Muscle layer of duodenum (tissue), 2 donors: ENCODE measurements at regions not wholly inside any gene's neighbourhood (a gene's known extent, or its start where the extent isn't known, plus 50 kb on each side); places are given as distances from the start of the nearest gene placed in this dataset.

ENCODE experiments used
- H3K27ac ChIP-seq: one replicate; pipeline ENCODE4 v1.7.0; 2013; ENCODE audit warnings: mild to moderate bottlenecking, low read length
- H3K27me3 ChIP-seq: one replicate; pipeline ENCODE4 v1.7.0; 2013; ENCODE audit warnings: low read depth, mild to moderate bottlenecking, control low read depth, low read length
- H3K36me3 ChIP-seq, 2 donors: one replicate each; pipeline ENCODE4 v1.7.0; 2013; ENCODE audit warnings: low read length in 2 of 2, control low read depth in 1 of 2, mild to moderate bottlenecking in 1 of 2; ENCODE audit not compliant: insufficient read depth in 2 of 2, control insufficient read depth in 1 of 2
- H3K4me1 ChIP-seq, 2 donors: one replicate each; pipeline ENCODE4 v1.7.0; 2013; ENCODE audit warnings: low read length in 2 of 2, mild to moderate bottlenecking in 2 of 2, control low read depth in 1 of 2, moderate library complexity in 1 of 2; ENCODE audit not compliant: insufficient read depth in 2 of 2, control insufficient read depth in 1 of 2
- H3K4me3 ChIP-seq, 2 donors: one replicate each; pipeline ENCODE4 v1.7.0; 2013; ENCODE audit warnings: low read length in 2 of 2, low read depth in 1 of 2, mild to moderate bottlenecking in 1 of 2
- H3K9me3 ChIP-seq, 2 donors: one replicate each; pipeline ENCODE4 v1.7.0; 2013; ENCODE audit warnings: low read length in 2 of 2, control low read depth in 1 of 2, mild to moderate bottlenecking in 1 of 2; ENCODE audit not compliant: control insufficient read depth in 1 of 2
- donor health status: healthy.

DNA sequence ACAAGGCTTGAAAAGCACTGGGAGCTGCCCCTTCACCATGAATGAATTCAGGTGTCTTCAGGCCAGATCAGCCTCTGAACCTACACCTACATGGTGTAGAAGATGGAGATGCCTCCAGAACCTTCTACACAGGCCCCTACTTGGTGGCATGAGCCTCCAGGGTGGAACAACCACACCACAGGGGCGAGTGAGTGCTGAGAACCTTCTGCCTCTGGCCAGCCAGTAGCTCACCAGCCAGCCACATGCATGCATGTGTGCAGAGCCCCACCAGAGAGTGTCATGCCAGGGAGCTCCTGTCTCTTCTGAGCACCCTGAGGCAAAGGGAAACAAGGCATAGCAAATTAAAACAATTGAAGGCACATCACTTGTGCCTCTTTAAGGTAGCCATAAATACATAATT, 161.8 kb upstream of the TOPAZ1 start:
- Histone ChIP-seq H3K4me1 (no peaks in the 10 kb centered on the region), H3K9me3 (no peaks in the 10 kb centered on the region), H3K4me3 (no peak overlapping the region), H3K27ac (no peak overlapping the region), H3K27me3 (no peaks in the 10 kb centered on the region), H3K36me3 (no peaks in the 10 kb centered on the region)

DNA sequence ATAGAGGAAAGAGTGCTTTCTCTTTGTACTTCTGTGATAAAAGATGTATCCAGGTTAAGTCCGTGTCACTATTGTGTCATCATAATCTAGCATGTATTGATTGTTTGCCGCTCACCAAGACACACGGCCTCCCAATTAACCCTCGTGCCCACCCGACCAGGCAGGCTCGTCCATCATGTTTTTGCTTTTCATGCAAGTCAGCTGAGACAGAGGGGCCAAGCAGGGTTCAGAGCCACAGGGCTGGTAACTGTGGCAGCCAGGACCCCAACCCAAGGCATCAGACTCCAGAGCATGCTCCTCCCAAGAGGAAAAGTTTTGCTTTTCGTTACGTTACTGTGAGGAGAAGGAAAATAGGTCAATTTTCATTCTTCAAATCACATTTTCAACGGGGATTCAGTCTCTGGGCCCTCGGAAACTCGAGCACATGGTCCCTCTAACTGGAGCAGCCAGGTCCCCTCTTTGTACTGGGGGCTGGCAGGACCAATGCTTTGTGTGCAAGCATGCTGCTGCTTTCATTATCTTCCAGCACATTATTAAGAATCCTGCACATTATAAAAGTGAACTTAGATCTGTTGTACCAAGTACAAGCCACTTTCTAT, 161.1 kb upstream of the TOPAZ1 start:
- no peaks in the 10 kb centered on the region for H3K4me1 ChIP-seq
- H3K4me3 ChIP-seq = no peak overlapping the region
- H3K27ac ChIP-seq = no peak overlapping the region
- no peaks in the 10 kb centered on the region for H3K9me3 ChIP-seq
- no peaks in the 10 kb centered on the region for H3K36me3 ChIP-seq
- H3K27me3 ChIP-seq = no peaks in the 10 kb centered on the region

DNA sequence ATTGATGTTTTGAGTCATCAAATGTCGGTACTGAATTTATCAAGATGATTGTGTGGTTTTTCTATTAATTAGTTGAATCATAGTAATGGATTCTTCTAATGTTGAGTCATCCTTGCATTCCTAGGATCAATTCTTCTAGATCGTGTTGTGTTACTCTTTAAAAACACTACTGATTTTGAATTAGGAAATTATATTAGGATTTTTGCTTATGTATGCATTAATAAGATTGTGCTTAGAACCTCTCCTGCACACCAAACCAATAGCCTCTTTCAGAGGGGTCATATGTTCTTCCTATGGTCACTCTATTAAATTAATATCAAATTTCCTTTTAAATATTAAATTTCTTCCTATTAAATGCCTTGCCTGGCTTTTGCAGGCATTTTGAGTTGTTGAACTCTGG, 151.7 kb upstream of the TOPAZ1 start:
- no peak overlapping the region for H3K27ac ChIP-seq
- H3K9me3 ChIP-seq = no peaks in the 10 kb centered on the region
- H3K4me3 ChIP-seq = no peak overlapping the region
- no peaks in the 10 kb centered on the region for H3K36me3 ChIP-seq
- no peaks in the 10 kb centered on the region for H3K4me1 ChIP-seq
- H3K27me3 ChIP-seq = no peaks in the 10 kb centered on the region

DNA sequence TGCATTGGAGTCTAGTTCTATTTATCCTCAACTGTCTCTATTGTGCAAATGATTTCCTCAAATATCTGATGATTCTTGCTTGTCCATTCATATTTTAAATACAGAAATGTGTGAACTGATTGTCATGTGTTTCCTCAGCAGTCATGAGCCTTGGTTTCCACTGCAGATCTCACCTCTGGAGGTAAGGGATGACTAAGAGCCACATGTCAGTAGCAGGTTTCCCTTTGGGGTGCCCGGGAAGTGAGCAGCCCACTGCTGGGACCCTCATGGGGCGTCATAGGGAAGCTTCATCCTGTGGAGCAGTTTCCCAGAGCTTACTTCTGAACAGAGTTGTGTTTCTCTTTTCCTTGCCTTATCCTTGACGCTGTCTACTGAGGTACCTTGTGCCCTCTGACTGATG, 149.2 kb upstream of the TOPAZ1 start:
- no peaks in the 10 kb centered on the region for H3K27me3 ChIP-seq
- H3K4me3 ChIP-seq = no peak overlapping the region

DNA sequence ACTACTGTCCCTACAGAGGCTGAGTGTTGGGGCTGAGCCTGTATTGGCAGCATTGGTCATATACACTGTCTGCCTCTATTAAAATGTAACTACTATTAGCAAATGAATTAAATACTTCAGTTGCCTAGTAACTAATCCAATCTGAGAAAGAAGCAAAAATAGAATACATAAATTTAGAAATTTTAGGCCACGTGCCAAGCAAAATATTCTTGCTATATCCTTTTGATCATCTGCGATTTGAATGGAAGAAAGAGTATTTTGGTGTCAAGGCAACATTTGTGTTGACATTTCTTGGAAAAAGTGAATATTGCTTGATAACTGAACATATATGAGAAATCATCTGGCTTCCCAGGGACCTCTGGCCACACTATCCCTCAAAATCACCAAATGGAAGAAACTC, 148.2 kb upstream of the TOPAZ1 start:
- no peak overlapping the region for H3K27ac ChIP-seq
- no peaks in the 10 kb centered on the region for H3K36me3 ChIP-seq
- no peaks in the 10 kb centered on the region for H3K4me1 ChIP-seq
- H3K9me3 ChIP-seq = no peaks in the 10 kb centered on the region
- no peaks in the 10 kb centered on the region for H3K27me3 ChIP-seq
- no peak overlapping the region for H3K4me3 ChIP-seq

More for the DNA sequence above, 149.2 kb upstream of the TOPAZ1 start:
- Histone ChIP-seq H3K4me1 (no peaks in the 10 kb centered on the region), H3K27ac (no peak overlapping the region), H3K9me3 (no peaks in the 10 kb centered on the region), H3K36me3 (no peaks in the 10 kb centered on the region)

DNA sequence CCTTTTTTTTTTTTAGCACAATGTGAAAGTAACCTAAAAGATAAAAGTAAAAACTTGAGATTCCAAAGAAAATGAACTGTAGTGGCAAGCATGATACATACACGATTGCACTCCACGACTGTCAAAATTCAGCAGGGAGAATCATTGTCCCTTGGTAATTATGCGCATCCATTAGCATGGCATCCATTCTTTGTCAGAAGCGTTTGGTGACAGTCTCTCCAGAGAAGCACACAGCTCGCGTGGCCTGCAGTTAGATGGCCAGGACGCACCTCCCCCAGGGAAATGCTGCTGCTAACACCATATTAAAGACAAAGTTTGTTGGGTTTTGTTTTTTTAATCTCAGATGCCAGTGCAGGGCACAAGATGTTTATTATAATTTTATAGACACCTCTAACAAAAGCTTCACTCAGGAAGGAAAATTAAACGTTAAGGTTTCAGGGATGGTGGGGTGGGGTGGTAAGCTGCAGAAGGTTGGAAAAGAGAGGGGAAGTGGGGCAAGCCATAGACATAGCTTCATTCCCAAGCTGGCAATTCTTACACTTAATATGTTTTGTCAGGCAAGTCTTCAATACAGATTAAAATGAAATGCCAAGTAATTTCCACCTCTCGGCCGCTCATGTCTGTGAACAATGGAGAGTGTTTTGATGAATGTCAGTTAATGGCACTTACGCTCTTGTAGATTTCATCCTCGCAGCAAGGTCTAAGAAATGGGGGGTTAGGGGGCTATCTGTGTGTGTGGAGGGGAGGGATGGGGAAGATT, 142.8 kb upstream of the TOPAZ1 start:
- no peaks in the 10 kb centered on the region for H3K36me3 ChIP-seq
- H3K4me3 ChIP-seq = no peak overlapping the region
- no peaks in the 10 kb centered on the region for H3K9me3 ChIP-seq
- no peaks in the 10 kb centered on the region for H3K4me1 ChIP-seq
- peaks cover 5% of the 10 kb centered on the region for H3K27me3 ChIP-seq
- H3K27ac ChIP-seq = no peak overlapping the region

DNA sequence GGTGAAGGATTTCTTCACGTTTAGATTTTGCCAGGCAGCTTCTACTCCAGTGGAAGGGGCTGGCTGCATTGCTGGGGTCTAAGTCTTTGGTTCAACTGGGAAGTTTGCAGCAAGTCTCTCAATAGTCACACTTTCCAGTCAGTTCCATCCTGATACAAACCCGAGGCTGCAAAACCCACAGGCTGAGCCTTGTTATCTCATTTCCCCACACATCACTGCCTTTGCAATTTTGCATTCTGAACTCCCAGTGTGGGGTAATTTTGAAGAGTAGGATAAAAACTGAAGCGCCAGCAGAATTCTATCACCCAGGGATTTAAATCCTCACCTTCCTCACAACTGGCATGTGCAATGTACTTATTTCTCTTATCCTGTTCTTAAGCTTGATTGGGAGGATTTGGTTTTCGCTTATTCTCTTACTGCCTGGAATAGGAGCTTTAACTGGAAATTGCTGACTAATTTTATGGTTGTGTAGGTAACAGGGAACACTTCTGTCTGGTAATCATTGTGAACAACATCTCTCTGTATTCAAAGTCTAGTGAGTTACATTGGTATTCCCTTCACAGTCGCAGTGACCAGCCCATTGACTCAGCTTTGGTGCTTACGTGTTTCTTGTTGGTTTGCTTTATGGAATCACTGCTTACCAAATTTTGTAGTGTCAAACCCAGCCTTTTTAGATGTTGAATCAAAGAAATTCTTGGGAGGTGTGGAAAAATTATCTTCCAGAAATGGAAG, 142.0 kb upstream of the TOPAZ1 start:
- no peak overlapping the region for H3K4me3 ChIP-seq
- H3K27me3 ChIP-seq = peaks cover 5% of the 10 kb centered on the region
- no peak overlapping the region for H3K27ac ChIP-seq
- H3K36me3 ChIP-seq = no peaks in the 10 kb centered on the region
- H3K4me1 ChIP-seq = no peaks in the 10 kb centered on the region
- no peaks in the 10 kb centered on the region for H3K9me3 ChIP-seq

DNA sequence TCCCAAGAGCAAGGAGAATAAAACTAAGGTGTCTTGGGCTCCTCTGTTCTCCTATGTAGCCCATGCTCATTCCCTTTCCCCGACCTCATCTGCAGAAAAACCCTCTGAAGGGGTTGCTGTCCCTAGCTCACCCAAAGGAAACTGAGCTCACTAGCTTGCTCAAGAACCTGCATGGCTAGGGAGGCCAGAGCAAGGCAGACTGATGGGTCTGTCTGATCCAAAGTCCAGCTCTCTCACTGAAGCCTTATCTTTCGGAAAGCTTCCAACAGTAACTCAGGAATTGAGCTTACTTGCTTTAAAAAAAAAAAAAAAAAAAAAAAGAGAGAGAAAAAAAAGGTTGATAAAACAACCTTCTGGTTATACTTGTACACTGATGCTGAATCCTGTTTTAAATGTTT, 141.4 kb upstream of the TOPAZ1 start:
- no peak overlapping the region for H3K4me3 ChIP-seq
- no peaks in the 10 kb centered on the region for H3K9me3 ChIP-seq
- no peaks in the 10 kb centered on the region for H3K4me1 ChIP-seq
- H3K27me3 ChIP-seq = peaks cover 5% of the 10 kb centered on the region
- no peak overlapping the region for H3K27ac ChIP-seq
- H3K36me3 ChIP-seq = no peaks in the 10 kb centered on the region

DNA sequence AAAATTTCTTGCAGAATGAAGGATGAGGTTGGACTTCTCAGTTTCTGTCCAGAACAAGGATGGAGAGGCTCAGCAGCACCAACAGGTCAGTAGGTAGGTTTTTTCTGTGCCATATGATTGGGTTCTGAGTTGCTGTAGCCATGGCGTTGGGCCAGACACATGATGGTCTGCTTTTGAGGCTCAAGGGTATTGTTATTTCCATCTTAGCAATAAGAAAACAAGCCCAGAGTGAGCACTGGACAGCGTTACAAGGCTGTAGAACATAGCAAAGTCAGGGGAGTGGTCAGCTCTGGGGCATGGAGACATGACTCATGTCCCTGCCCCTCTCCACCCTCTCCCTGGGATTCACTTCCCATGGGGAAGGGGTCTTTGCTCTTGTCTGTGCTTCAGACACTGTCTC, 137.6 kb upstream of the TOPAZ1 start:
- H3K4me3 ChIP-seq = no peak overlapping the region
- H3K36me3 ChIP-seq = no peaks in the 10 kb centered on the region
- no peak overlapping the region for H3K27ac ChIP-seq
- H3K4me1 ChIP-seq = peaks cover 0 to 8% of the 10 kb centered on the region in 2 donors
- H3K27me3 ChIP-seq = peaks cover 5% of the 10 kb centered on the region
- H3K9me3 ChIP-seq = no peaks in the 10 kb centered on the region

DNA sequence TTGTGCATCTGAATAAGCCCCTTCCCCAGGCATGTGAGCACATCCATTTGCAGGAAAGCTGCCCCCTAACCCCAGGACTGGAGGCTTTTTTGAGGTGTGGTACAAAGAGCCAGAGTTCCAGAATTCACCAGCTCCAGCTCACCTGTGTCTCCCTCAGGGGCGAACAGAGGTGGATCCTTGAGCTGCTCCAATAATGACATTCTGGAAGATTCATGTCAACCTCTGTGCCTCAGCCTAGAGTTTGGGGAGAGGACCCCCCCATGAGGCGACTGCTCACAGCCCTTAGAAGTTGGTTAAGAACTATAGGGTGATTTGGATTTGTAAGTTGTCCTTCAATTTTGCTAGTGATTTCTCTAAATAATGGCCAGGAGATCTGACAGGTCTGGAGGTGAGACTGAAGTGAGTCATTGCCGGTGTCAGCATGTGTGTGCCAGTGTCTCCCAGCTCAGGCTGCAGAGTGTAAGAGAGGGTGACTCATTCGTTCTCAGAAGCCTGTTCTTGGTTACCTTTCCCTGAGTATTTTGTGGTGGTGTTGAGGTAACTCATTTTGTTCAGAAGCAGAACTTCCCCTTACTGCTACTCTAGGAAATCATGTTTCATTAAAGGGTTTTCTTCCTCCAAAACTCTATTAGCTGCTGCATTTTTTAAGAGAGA, 136.9 kb upstream of the TOPAZ1 start:
- no peak overlapping the region for H3K27ac ChIP-seq
- H3K4me3 ChIP-seq = no peak overlapping the region
- peaks cover 0 to 8% of the 10 kb centered on the region in 2 donors for H3K4me1 ChIP-seq
- H3K36me3 ChIP-seq = no peaks in the 10 kb centered on the region
- H3K9me3 ChIP-seq = no peaks in the 10 kb centered on the region
- H3K27me3 ChIP-seq = peaks cover 5% of the 10 kb centered on the region

DNA sequence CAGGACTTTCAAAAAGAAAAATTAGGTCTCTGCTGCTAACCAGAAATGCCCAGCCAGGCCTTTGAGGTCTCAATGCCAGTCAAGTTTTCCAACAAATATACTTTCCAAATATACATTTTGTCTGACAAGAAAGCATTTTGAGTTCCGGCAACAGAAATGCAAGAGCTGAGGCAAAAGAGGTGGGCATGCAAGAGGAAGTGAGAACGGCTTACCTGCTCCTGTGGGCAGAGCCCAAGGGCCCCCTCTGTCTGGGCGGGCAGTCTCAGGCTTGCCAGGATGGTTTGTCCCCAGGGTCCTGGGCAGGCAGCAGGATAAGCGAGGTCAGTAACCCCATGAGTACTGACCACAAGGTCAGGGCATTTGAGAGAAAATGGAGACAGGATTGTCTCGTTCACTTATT, 136.1 kb upstream of the TOPAZ1 start:
- H3K4me1 ChIP-seq = peaks cover 0 to 8% of the 10 kb centered on the region in 2 donors
- H3K27ac ChIP-seq = no peak overlapping the region
- H3K36me3 ChIP-seq = no peaks in the 10 kb centered on the region
- peaks cover 5% of the 10 kb centered on the region for H3K27me3 ChIP-seq
- H3K4me3 ChIP-seq = no peak overlapping the region
- no peaks in the 10 kb centered on the region for H3K9me3 ChIP-seq
